ENCODE measurements at regions not wholly inside any gene's neighbourhood (a gene's known extent, or its start where the extent isn't known, plus 50 kb on each side); places are given as distances from the start of the nearest gene placed in this dataset.

GRCh38 chr3:107242579-107242978 lies 134.7 kb upstream of the CCDC54 start:
- no peak for TF ChIP-seq RAD21 (IDR thresholded peaks at IDR 0.05; ENCODE audit: low read length)
- no peak for TF ChIP-seq TAF1 (IDR thresholded peaks at IDR 0.05; ENCODE audit: borderline replicate concordance, low read depth, low read length)
- no peak for TF ChIP-seq CTCF (IDR thresholded peaks at IDR 0.05)
- no peak for TF ChIP-seq TCF12 (IDR thresholded peaks at IDR 0.05)
- TF ChIP-seq RXRA (IDR thresholded peaks at IDR 0.05; ENCODE audit: borderline replicate concordance, low read depth): no peak
- no peak for TF ChIP-seq USF2 (IDR thresholded peaks at IDR 0.05; ENCODE audit: borderline replicate concordance, low read depth, low read length)
- TF ChIP-seq MEF2A (IDR thresholded peaks at IDR 0.05; ENCODE audit: borderline replicate concordance, low read depth): no peak
- TF ChIP-seq JUND (IDR thresholded peaks at IDR 0.05): no peak

All from SK-N-SH (cell line).